Fibroblast of peridontal ligament (primary cell): ENCODE measurements at regions not wholly inside any gene's neighbourhood (a gene's known extent, or its start where the extent isn't known, plus 50 kb on each side); places are given as distances from the start of the nearest gene placed in this dataset.
A peak's percentile ranks its signal among the peaks of the same experiment; 100 is the strongest.
"Not testable (repeated sequence)": the region's sequence is repeated elsewhere in the genome, so short reads cannot be mapped to it uniquely, and the experiment has no call there.

Experiments
- DNase-seq: peaks from one replicate; pipeline ENCODE4 v3.0.0-alpha.2; 2010; ENCODE audit errors: extremely low read depth

DNA sequence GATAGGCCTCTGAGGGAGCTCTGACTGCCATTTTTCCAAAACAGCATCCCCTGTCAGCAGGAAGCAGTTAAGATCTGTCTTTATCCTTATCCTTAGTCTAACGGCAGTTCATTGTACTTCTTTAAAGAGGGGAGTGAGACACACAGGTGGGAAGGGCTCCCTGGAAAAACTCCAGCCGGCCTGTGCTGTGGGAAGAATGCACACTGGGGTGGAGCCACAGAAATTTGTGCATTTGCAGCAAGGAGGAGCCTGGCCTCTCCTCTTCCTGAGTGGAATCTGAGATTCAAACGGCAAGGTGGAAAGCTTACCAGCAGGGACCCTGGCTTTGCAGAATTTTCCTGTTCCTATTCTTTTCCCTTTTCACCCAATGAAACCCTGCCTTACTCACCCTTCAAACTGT is 1209.4 kb downstream of the ROBO2 start:
- DNase-seq, result no peak

GRCh38 chr3:78253860-78254259 is 1214.0 kb downstream of the ROBO2 start:
- no peak for DNase-seq

DNA sequence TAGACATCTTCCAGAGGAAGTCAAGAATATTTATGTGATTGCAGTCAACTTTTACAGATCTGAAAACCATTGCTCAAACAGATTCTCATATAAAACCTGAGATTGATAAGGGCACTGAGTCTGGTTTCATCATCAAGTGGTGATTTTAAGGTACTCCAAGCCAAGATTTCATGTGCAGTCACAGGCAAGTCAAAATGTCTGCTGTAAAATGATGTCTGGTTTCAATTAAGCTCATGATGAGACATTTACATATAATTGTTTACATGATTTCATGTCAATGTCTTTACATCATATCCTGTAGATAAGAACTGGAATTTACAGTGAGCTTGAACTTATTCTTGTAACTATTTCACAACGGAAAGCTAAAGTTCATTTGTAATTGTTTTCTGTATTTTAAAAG is 1215.5 kb downstream of the ROBO2 start:
- peak; percentile 91 for DNase-seq

- no peak for DNase-seq
Measured at GRCh38 chr3:78256123-78256522, 1216.2 kb downstream of the ROBO2 start.

- no peak for DNase-seq
Measured at GRCh38 chr3:78257951-78258530, 1218.1 kb downstream of the ROBO2 start.

DNA sequence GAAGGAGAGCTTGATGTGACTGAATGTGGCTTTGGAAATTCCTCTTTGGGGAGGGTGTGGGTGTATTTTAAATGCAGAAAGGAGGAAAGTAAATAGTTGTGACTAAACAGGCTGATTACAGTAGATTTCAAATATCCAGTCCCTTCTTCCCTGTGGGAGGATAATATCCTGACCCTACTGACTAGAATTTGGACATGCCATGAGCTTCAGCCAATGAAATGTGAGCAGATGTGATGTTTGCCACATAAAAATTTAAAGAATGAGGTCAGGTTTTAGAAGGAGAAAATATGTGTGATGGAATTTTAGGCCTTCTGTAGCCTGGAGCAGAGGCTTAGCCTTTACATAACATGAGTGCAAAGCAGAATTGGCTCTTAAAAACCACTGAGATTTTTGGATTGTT is 1218.9 kb downstream of the ROBO2 start:
- DNase-seq, result peak; percentile 94

- DNase-seq, result no peak
Measured at GRCh38 chr3:78260388-78260787, 1220.5 kb downstream of the ROBO2 start.

DNA sequence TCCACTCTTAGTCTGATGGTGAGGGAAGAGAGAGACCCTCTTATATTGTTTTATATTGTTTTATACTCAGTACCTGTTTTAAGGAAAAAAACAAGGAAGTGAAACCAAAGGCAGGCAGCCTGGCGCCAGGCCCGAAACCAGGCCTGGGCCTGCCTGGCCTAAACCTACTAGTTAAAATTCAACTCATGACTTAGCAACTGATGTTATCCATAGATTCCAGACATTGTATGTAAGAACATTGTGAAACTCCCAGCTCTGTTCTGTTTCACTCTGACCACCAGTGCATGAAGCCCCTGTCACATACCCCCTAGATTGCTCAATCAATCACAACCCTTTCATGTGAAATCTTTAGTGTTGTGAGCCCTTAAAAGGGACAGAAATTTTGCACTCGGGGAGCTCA is 1226.7 kb downstream of the ROBO2 start:
- not testable (repeated sequence) for DNase-seq

DNA sequence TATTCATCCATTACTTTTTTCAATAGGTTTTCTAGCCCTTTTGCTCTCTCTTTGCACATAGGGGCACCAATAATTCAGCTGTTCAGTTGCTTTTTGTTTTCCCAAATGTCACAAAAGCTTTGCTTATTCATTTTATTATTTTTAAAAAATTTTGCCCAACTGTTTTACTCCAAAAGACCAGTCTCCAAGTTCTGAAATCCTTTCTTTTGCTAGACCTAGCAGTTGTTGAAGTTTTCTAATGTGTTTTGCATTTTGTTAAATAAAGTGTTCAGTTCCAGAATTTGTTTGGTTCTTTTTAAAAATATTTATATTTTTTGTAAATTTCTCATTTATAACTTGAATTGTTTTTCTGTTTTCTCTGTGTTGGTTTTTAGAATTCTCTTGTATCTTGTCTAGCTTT is 1227.3 kb downstream of the ROBO2 start:
- no peak for DNase-seq

- no peak for DNase-seq
Measured at GRCh38 chr3:78268087-78268486, 1228.2 kb downstream of the ROBO2 start.

DNA sequence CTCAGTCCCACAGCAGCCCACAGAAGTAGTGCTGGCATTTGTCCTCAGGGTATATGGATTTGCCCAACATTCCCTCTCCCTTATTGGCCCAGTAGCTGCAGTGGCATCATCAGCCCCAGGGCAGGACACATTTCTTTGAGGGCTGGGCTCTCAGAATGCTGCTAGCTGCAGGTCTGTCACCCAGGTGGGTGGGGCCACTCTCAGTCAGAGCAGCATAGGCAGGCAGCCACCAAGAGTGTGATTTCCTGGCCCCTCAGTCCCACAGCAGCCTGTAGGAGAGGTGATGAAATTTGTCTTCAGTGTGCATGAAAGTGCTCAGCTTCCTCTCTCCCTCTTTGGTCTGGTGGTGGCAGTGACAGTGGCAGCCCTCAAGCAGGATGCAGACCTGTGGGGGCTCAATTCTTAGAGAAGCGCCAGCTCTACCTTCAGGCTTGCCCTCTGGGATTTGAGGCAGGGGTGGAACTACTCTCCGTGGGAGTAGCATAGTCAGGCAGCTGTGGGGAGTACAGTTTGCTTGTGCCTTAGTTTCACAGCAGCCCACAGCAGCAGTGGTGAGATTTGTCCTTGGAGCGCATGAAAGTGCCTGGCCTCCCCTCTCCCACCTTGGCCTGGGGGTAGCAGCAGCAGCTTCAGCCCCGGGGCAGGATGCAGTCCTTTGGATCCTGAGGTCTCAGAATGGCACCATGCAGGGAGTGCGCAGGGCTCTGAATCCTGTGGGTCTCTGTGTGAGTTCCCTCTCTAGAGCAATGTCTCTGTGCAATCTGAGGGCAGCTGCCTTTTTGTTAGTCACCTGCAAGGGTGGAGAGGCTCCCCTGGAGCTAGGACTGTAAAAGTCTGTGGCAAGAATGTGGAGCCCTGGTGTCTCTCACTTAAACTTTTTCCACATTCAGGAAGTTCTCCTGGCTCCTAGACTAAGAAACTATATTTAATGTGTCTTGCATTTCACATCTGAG is 1229.1 kb downstream of the ROBO2 start:
- no peak for DNase-seq

DNA sequence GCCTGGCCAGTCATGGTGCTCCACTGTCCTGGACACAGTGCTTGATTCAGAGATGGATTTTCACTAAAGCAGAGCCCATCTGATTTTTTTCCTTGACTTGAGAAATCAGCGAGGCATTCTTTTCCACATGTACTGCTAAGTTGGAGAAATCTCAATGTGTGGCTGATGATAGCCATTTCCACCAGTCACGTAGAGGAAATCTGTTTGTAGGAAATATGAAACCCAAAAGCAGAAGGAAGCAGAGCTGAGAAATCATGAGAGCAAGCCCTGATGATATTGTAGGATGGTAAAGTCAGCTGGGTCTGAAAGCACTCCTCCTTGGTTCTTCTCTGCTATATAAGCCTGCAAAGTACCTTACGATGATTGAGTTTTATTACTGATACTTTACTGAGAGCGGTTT is 1233.4 kb downstream of the ROBO2 start:
- no peak for DNase-seq

- no peak for DNase-seq
Measured at GRCh38 chr3:78274475-78275065, 1234.7 kb downstream of the ROBO2 start.

GRCh38 chr3:78275420-78275852 is 1235.5 kb downstream of the ROBO2 start:
- DNase-seq, result no peak

GRCh38 chr3:78277220-78277619 is 1237.3 kb downstream of the ROBO2 start:
- DNase-seq, result no peak

DNA sequence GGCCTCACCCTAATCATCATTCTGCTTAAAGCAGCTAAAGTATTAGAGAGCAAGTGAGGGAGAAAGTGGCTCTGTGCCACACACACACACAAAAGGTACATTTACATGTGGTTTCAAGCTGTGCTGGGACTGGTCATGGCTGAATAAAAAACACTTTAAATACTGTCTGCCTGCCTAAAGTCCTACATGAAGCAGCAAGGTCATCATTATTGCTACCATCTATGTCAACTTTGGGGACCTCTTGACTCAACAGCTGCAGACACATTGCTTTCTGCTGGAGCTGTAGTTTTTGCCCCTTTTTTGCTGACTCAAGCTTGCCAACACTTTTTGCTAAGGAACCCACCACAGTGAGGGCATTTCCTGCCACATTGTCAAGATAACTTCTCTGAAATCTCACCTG is 1237.9 kb downstream of the ROBO2 start:
- DNase-seq, result no peak

GRCh38 chr3:78279091-78279490 is 1239.2 kb downstream of the ROBO2 start:
- no peak for DNase-seq

DNA sequence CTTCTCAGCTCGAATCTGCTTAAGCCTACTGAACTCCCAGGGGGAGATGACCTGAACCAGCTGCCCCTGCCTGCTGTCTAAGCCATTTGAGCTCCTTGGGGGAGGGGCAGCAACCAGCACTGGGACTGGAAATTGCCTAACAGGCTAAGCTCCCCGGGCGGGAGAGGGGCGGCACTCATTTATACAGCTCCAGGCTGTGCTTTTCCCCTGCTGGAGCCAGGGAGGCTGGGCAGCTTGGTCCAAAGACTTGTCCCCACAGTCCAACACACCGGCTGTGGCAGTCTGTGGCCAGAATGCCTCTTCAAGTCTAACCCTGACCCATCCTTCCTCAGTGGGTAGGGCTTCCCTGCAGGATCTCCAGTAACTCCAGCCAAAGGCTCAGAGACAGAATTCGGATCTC is 1241.5 kb downstream of the ROBO2 start:
- DNase-seq, result no peak

DNA sequence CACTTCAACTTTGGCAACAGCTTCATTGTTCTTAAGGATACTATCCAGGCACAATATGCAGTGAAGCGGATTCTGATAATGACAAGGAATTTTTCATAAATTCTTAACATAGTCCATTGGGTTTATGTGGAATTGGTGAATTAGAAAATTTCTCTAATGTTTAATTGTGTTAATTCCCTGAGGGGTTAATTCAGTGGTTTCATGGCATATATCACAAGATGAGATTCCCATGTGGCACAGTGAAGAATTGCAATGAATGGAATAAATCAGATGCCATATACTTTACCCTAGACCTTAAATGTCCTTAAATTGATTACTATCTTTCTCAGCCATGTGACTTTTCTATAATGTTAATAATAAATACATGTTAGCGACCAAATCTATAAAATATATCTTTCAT is 1244.1 kb downstream of the ROBO2 start:
- no peak for DNase-seq

- DNase-seq, result no peak
Measured at GRCh38 chr3:78285032-78285728, 1245.3 kb downstream of the ROBO2 start.

DNA sequence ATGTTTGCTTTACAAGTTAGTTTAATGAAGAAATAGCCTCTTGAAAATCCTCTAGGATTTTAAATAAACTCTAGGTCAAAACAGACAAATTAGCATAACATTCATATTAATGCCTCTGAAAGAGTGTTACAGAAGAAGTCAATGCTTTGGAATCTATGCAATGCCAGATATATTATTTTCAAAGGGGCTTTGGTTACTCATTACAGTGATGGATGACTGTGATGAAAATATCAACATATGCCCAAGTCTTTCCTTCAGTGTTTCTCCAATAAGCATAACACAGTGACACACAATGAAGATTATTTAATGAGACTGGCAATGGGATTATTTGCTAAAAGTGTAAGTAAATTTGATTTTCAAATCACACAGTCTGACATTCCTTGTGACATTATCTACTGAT is 1247.2 kb downstream of the ROBO2 start:
- no peak for DNase-seq

GRCh38 chr3:78293284-78293683 is 1253.4 kb downstream of the ROBO2 start:
- DNase-seq, result no peak
